Common myeloid progenitor, CD34-positive (primary cell): ENCODE measurements at regions not wholly inside any gene's neighbourhood (a gene's known extent, or its start where the extent isn't known, plus 50 kb on each side); places are given as distances from the start of the nearest gene placed in this dataset.
"Not testable (repeated sequence)": the region's sequence is repeated elsewhere in the genome, so short reads cannot be mapped to it uniquely, and the experiment has no call there.

Experiments
- CTCF ChIA-PET: fragments of 350-600 bp; sonication (Branson Sonifier 250); formaldehyde crosslinking; loops from one replicate; lab custom pipeline; 2021; ENCODE audit warnings: antibody characterized with exemption; lab: Charles Lee
- POLR2A ChIA-PET: fragments of 350-600 bp; sonication (Branson Sonifier 250); formaldehyde crosslinking; loops from one replicate; lab custom pipeline; 2021; ENCODE audit warnings: antibody characterized with exemption; lab: Charles Lee
- DNase-seq, 3 donors: peaks; one replicate each; pipeline versions ENCODE4 v3.0.0 to v3.0.0-alpha.2; 2013
- H3K27ac ChIP-seq, 2 experiments: 1 replicate in 1 of 2; 2 replicates in 1 of 2; pipeline ENCODE4 v1.7.0; 2013; ENCODE audit warnings: inconsistent platforms in 2 of 2, low read length in 2 of 2, mild to moderate bottlenecking in 2 of 2, low read depth in 1 of 2, moderate library complexity in 1 of 2; ENCODE audit not compliant: severe bottlenecking in 2 of 2, insufficient read depth in 1 of 2, poor library complexity in 1 of 2
- H3K27me3 ChIP-seq, 5 experiments: replicated peaks in 2 of 5; 1 replicate in 3 of 5; 2 replicates in 2 of 5; pipeline versions ENCODE4 v1.6.1 to v1.7.0; 2013; ENCODE audit warnings: low read length in 4 of 5, mild to moderate bottlenecking in 2 of 5, moderate library complexity in 2 of 5, inconsistent platforms in 1 of 5; ENCODE audit not compliant: insufficient read depth in 5 of 5, control insufficient read depth in 4 of 5
- H3K36me3 ChIP-seq, 4 experiments: 1 replicate in 2 of 4; 2 replicates in 2 of 4; pipeline versions ENCODE4 v1.6.1 to v1.7.0; 2013; ENCODE audit warnings: low read length in 3 of 4, control low read depth in 1 of 4, mild to moderate bottlenecking in 1 of 4; ENCODE audit not compliant: control insufficient read depth in 4 of 4, insufficient read depth in 4 of 4
- H3K4me1 ChIP-seq, 4 experiments: 1 replicate in 3 of 4; 2 replicates in 1 of 4; pipeline versions ENCODE4 v1.6.1 to v1.7.1; 2013; ENCODE audit warnings: low read length in 3 of 4, mild to moderate bottlenecking in 3 of 4, control low read depth in 1 of 4, inconsistent platforms in 1 of 4, moderate library complexity in 1 of 4; ENCODE audit not compliant: control insufficient read depth in 4 of 4, insufficient read depth in 4 of 4; ENCODE audit errors: control extremely low read depth in 1 of 4
- H3K4me3 ChIP-seq, 7 experiments: 1 replicate in 4 of 7; 2 replicates in 3 of 7; pipeline versions ENCODE4 v1.5.1 to v1.7.0; 2013; ENCODE audit warnings: mild to moderate bottlenecking in 7 of 7, low read length in 6 of 7, moderate library complexity in 6 of 7, inconsistent platforms in 2 of 7, low read depth in 2 of 7, control low read depth in 1 of 7; ENCODE audit not compliant: insufficient read depth in 4 of 7, control insufficient read depth in 1 of 7; ENCODE audit errors: extremely low read depth in 1 of 7
- H3K9me3 ChIP-seq, 5 experiments: 1 replicate in 4 of 5; 2 replicates in 1 of 5; pipeline versions ENCODE4 v1.6.1 to v1.7.1; 2013; ENCODE audit warnings: low read length in 4 of 5, mild to moderate bottlenecking in 2 of 5, inconsistent platforms in 1 of 5, low read depth in 1 of 5, moderate library complexity in 1 of 5; ENCODE audit not compliant: control insufficient read depth in 4 of 5, insufficient read depth in 2 of 5; ENCODE audit errors: control extremely low read depth in 1 of 5
- whole genome bisulfite sequencing: methylation state at CpG from one replicate; pipeline ENCODE4 v1.1.5; 2013; ENCODE audit not compliant: insufficient coverage; 5-methylcytosine and 5-hydroxymethylcytosine counted together

GRCh38 chr2:215260097-215260677 lies 51.7 kb upstream of the ATIC start:
- CTCF ChIA-PET, result no interaction called here
- DNase-seq, result no peak
- WGBS, result no CpG with 5 or more reads among the region's 4 CpGs
- no peaks in the 10 kb centered on the region for H3K4me1 ChIP-seq
- H3K27ac ChIP-seq, result no peak overlapping the region
- no peaks in the 10 kb centered on the region for H3K36me3 ChIP-seq
- H3K4me3 ChIP-seq, result no peak overlapping the region
- no peaks in the 10 kb centered on the region for H3K27me3 ChIP-seq
- POLR2A ChIA-PET, result no interaction called here
- no peaks in the 10 kb centered on the region for H3K9me3 ChIP-seq

DNA sequence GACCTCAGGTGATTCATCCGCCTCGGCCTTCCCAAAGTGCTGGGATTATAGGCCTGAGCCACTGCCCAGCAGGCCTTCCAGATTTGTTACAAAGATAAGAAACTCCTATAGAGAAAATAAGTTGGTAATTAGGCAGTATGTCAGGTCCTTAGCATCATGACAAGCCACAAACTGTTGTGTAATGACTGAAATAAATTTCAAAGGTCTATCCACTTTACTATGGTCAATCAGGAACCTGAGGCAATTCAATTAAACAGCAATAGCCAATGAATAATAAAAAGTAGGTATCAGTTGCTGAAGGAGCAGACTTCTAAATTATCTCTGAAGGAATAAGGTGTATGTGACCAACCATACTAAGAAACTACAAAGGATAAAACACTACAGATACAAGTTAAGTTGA lies 62.4 kb upstream of the ATIC start:
- no peak for DNase-seq
- no peaks in the 10 kb centered on the region for H3K36me3 ChIP-seq
- WGBS, result 100% methylated on average over 2 of the region's 2 CpGs
- ChIA-PET CTCF (no interaction called here), POLR2A (no interaction called here)
- no peak overlapping the region for H3K27ac ChIP-seq
- no peaks in the 10 kb centered on the region for H3K27me3 ChIP-seq
- no peak overlapping the region for H3K4me3 ChIP-seq
- H3K4me1 ChIP-seq, result no peaks in the 10 kb centered on the region
- H3K9me3 ChIP-seq, result peaks cover 0 to 1% (median 0%) of the 10 kb centered on the region in 5 experiments

GRCh38 chr2:215245919-215246318 lies 65.9 kb upstream of the ATIC start:
- H3K4me3 ChIP-seq, POLR2A ChIA-PET, DNase-seq, CTCF ChIA-PET, H3K36me3 ChIP-seq, H3K27ac ChIP-seq, H3K27me3 ChIP-seq, H3K9me3 ChIP-seq, H3K4me1 ChIP-seq: not testable (repeated sequence)
- 89% methylated on average over 11 of the region's 20 CpGs for WGBS

DNA sequence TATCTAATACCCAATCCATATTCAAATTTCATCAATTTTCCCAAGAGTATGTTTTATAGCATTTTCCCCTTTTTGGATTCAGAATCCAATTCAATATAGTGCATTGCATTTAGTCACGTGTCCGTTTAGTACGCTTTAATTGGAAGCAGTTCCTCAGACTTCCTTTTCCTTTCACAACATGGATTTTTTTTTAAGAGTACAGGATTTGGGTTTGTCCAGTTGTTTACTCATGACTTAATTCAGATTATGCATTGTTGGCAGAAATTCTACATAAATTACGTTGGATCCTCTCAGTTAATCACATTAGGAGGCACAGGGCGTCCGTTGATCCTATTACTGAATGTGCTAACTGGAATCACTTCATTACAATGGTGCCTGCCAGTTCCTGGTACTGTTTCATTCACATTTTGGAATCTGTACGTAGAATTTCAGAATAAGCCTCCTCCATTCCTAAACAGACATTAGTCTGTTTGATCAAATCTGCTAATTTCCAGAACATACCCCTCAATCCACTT lies 70.0 kb upstream of the ATIC start:
- WGBS, result 86% methylated on average over 4 of the region's 7 CpGs
- ChIA-PET POLR2A (no interaction called here), CTCF (no interaction called here)
- no peak overlapping the region for H3K4me3 ChIP-seq
- H3K27me3 ChIP-seq, result peaks cover 0 to 4% (median 0%) of the 10 kb centered on the region in 5 experiments
- no peaks in the 10 kb centered on the region for H3K36me3 ChIP-seq
- no peak overlapping the region for H3K27ac ChIP-seq
- no peaks in the 10 kb centered on the region for H3K4me1 ChIP-seq
- H3K9me3 ChIP-seq, result no peaks in the 10 kb centered on the region
- DNase-seq, result no peak

DNA sequence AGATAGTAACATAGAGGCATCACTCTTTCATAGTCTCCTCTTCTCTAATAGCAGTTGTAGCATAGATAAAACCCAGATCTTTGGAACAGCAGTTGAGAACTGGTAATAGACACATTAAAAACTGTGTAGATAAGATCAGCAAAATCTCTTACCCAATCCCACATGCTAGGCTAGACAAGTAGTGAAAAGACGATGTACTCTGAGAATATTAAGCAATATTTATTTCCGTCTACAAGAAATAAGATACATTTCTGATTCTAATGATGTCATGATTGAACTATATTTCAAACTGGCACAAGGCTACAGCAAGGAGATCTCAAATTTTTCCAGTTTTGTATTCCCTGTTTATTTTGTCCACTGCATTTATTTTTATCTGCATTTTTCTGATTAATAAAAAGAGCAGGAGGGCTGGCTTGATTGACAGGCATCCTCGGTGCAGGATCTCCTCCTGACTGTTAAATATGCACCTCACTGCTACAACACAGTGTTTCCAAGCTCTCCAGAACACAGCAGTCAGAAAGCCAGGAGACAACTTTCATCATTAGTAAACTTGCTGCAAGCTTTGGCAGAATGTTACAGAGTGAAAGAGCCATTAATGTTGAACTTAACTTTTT lies 73.3 kb upstream of the ATIC start:
- DNase-seq, result no peak
- POLR2A ChIA-PET, result no interaction called here
- Histone ChIP-seq H3K27me3 (peaks cover 0 to 4% (median 0%) of the 10 kb centered on the region in 5 experiments), H3K4me3 (no peak overlapping the region), H3K9me3 (no peaks in the 10 kb centered on the region), H3K36me3 (no peaks in the 10 kb centered on the region), H3K4me1 (no peaks in the 10 kb centered on the region), H3K27ac (no peak overlapping the region)
- WGBS, result 80% methylated on average over 1 of the region's 3 CpGs
- CTCF ChIA-PET, result no interaction called here

DNA sequence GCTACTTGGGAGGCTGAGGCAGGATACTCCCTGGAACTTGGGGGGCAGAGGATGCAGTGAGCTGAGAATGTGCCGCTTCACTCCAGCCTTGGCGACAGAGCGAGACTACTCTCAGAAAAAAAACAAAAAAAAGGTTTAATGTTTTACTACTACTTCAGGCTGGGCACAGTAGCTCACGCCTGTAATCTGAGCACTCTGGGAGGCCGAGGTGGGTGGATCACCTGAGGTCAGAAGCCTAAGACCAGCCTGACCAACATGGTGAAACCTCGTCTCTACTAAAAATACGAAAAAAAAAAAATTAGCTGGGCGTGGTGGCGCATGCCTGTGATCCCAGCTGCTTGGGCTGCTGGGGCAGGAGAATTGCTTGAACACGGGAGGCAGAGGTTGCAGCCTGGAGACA lies 75.7 kb upstream of the ATIC start:
- Histone ChIP-seq H3K36me3 (no peaks in the 10 kb centered on the region), H3K9me3 (no peaks in the 10 kb centered on the region), H3K27me3 (peaks cover 0 to 3% (median 0%) of the 10 kb centered on the region in 5 experiments), H3K27ac (no peak overlapping the region), H3K4me3 (no peak overlapping the region), H3K4me1 (no peaks in the 10 kb centered on the region)
- WGBS, result over 99% methylated on average over 6 of the region's 10 CpGs
- ChIA-PET CTCF (interaction anchor here (0.6 kb wide), 1 partner anchor 34 kb away, joined by 3 read pairs; no protein-coding TSS in a partner anchor), POLR2A (no interaction called here)
- DNase-seq, result no peak

DNA sequence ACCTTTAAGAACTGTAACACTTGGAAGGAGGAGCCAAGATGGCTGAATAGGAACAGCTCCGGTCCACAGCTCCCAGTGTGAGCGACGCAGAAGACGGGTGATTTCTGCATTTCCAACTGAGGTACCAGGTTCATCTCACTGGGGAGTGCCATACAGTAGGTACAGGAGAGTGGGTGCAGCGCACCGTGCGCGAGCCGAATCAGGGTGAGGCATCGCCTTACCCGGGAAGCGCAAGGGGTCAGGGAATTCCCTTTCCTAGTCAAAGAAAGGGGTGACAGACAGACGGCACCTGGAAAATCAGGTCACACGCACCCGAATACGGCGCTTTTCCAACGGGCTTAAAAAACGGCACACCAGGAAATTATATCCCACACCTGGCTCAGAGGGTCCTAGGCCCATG lies 81.8 kb upstream of the ABCA12 start:
- DNase-seq, H3K9me3 ChIP-seq, H3K27ac ChIP-seq, POLR2A ChIA-PET, H3K4me3 ChIP-seq, H3K27me3 ChIP-seq, H3K36me3 ChIP-seq, H3K4me1 ChIP-seq, CTCF ChIA-PET: not testable (repeated sequence)
- WGBS, result 94% methylated on average over 18 of the region's 19 CpGs
